Osteoblast (primary cell): ENCODE measurements at regions not wholly inside any gene's neighbourhood (a gene's known extent, or its start where the extent isn't known, plus 50 kb on each side); places are given as distances from the start of the nearest gene placed in this dataset.

ENCODE experiments used
- DNase-seq: peaks from one replicate; pipeline ENCODE4 v3.0.0; 2011; ENCODE audit warnings: low spot score, mixed read lengths; ENCODE audit not compliant: insufficient read length; ENCODE audit errors: missing footprints
- H2AFZ ChIP-seq: 2 replicates; pipeline ENCODE4 v1.6.0; 2011; ENCODE audit warnings: mild to moderate bottlenecking, low read length
- H3K27ac ChIP-seq: 2 replicates; pipeline ENCODE4 v1.5.1; 2011; ENCODE audit warnings: mild to moderate bottlenecking, low read depth, low read length, moderate library complexity
- H3K27me3 ChIP-seq: 2 replicates; pipeline ENCODE4 v1.6.0; 2012; ENCODE audit warnings: mild to moderate bottlenecking, control low read depth, inconsistent platforms, low read length, moderate library complexity; ENCODE audit not compliant: insufficient read depth
- H3K36me3 ChIP-seq: 2 replicates; pipeline ENCODE4 v1.5.1; 2011; ENCODE audit warnings: mild to moderate bottlenecking, low read length, control low read depth, moderate library complexity; ENCODE audit not compliant: insufficient read depth
- H3K4me1 ChIP-seq: 2 replicates; pipeline ENCODE4 v1.5.1; 2011; ENCODE audit warnings: mild to moderate bottlenecking, low read length, control low read depth, moderate library complexity; ENCODE audit not compliant: insufficient read depth
- H3K4me2 ChIP-seq: 2 replicates; pipeline ENCODE4 v1.6.0; 2011; ENCODE audit warnings: mild to moderate bottlenecking, low read length; ENCODE audit not compliant: insufficient read depth
- H3K4me3 ChIP-seq: fragments of 200-600 bp; sonication (generic); 3 replicates; pipeline ENCODE4 v1.5.1; 2012; ENCODE audit warnings: mild to moderate bottlenecking, low read length, inconsistent platforms; ENCODE audit not compliant: insufficient read depth
- H3K79me2 ChIP-seq: 2 replicates; pipeline ENCODE4 v1.6.0; 2012; ENCODE audit warnings: mild to moderate bottlenecking, low read length, control low read depth, inconsistent platforms; ENCODE audit not compliant: insufficient read depth
- H3K9me3 ChIP-seq: 2 replicates; pipeline ENCODE4 v1.5.1; 2011; ENCODE audit warnings: low read depth, low read length, control low read depth
- H4K20me1 ChIP-seq: 2 replicates; pipeline ENCODE4 v1.6.0; 2012; ENCODE audit warnings: mild to moderate bottlenecking, low read length, control low read depth; ENCODE audit not compliant: insufficient read depth
- TF ChIP-seq, protein P1 (sequence below): IDR thresholded peaks from 2 replicates; pipeline ENCODE4 v1.5.1; 2011; ENCODE audit warnings: mild to moderate bottlenecking, low read depth, low read length, moderate library complexity; ENCODE audit errors: extremely low read depth

DNA sequence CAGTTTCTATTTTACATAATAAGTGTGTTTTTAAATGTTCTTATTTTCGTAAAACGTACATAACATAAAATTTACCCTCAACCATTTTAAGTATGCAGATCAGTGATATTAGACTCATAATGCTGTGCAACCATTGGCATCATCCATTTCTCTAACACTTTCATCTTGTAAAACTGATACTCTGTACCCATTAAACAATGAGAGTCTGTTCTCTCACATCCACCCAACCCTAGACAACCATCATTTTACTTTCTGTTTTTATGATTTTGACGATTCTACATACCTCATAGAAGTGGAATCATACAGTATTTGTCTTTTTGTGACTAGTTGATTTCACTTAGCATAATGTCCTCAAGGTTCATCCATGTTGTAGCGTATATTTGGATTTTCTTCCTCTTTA, 140.4 kb downstream of the TINAG start:
- Histone ChIP-seq H3K36me3 (no peaks in the 10 kb centered on the region), H3K4me3 (no peak overlapping the region), H3K27ac (no peak overlapping the region), H3K27me3 (no peaks in the 10 kb centered on the region), H3K4me1 (no peaks in the 10 kb centered on the region), H2AFZ (no peak overlapping the region), H3K9me3 (no peaks in the 10 kb centered on the region), H3K79me2 (no peaks in the 10 kb centered on the region), H3K4me2 (no peak overlapping the region), H4K20me1 (no peaks in the 10 kb centered on the region)
- TF ChIP-seq, protein P1, sequence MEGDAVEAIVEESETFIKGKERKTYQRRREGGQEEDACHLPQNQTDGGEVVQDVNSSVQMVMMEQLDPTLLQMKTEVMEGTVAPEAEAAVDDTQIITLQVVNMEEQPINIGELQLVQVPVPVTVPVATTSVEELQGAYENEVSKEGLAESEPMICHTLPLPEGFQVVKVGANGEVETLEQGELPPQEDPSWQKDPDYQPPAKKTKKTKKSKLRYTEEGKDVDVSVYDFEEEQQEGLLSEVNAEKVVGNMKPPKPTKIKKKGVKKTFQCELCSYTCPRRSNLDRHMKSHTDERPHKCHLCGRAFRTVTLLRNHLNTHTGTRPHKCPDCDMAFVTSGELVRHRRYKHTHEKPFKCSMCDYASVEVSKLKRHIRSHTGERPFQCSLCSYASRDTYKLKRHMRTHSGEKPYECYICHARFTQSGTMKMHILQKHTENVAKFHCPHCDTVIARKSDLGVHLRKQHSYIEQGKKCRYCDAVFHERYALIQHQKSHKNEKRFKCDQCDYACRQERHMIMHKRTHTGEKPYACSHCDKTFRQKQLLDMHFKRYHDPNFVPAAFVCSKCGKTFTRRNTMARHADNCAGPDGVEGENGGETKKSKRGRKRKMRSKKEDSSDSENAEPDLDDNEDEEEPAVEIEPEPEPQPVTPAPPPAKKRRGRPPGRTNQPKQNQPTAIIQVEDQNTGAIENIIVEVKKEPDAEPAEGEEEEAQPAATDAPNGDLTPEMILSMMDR, result no peak
- DNase-seq, result no peak

DNA sequence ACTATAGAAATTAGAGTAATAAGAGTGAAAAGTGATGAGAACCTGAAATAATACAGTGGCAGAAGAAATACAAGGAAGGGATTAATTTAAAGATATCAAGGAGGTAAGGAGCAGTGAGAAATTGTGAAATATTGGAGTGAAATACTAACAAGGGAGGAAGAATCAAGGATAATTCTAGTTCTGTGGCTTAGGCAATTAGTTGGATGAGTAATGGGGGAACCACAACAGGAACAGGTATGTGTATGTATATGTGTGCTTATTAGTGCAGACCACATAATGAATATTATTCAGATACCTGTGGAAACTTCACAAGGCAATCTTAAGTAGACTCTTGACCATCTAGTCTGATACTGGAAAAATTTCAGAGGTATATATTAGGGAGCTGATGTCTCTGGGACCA, 143.3 kb downstream of the TINAG start:
- Histone ChIP-seq H3K9me3 (no peaks in the 10 kb centered on the region), H4K20me1 (no peaks in the 10 kb centered on the region), H3K27me3 (no peaks in the 10 kb centered on the region), H2AFZ (no peak overlapping the region), H3K27ac (no peak overlapping the region), H3K79me2 (no peaks in the 10 kb centered on the region), H3K4me1 (no peaks in the 10 kb centered on the region), H3K36me3 (no peaks in the 10 kb centered on the region), H3K4me3 (no peak overlapping the region), H3K4me2 (no peak overlapping the region)
- TF ChIP-seq, protein P1, result no peak
- DNase-seq, result no peak

DNA sequence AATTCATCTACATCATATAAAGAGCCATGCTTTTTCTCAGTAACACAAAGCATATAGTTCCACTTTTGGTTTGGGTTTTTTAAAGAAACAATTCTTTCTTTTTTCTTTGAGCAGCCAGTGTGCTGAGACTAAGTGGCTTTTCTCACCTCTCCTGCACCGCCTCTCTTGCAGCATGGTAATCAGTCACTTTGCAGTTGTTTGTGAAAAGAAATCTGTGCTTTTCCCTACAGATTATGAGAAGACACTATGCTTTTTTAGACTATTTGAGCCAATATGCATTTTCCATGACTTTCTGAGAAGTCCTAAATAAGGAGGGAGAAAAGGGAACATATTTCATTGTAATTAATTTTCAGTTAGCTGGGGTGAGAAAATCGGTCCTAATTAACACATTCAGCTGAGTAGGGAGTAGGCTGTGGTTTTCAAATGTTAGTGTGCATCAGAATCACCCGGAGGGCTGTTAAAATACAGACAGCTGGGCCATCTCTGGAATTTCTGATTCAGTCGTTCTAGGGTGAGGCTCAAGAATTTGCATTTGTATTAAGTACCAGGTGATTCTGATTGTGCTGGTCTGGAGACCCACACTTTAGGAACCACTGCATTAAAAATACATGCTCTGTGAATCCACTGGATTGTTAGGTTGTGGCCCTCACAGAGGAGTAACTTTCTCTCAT, 155.2 kb downstream of the TINAG start:
- Histone ChIP-seq H3K9me3 (no peaks in the 10 kb centered on the region), H3K27me3 (no peaks in the 10 kb centered on the region), H3K4me2 (no peak overlapping the region), H2AFZ (no peak overlapping the region), H3K79me2 (no peaks in the 10 kb centered on the region), H3K36me3 (no peaks in the 10 kb centered on the region), H4K20me1 (no peaks in the 10 kb centered on the region), H3K4me1 (no peaks in the 10 kb centered on the region), H3K4me3 (no peak overlapping the region), H3K27ac (no peak overlapping the region)
- no peak for DNase-seq
- TF ChIP-seq, protein P1, result no peak

DNA sequence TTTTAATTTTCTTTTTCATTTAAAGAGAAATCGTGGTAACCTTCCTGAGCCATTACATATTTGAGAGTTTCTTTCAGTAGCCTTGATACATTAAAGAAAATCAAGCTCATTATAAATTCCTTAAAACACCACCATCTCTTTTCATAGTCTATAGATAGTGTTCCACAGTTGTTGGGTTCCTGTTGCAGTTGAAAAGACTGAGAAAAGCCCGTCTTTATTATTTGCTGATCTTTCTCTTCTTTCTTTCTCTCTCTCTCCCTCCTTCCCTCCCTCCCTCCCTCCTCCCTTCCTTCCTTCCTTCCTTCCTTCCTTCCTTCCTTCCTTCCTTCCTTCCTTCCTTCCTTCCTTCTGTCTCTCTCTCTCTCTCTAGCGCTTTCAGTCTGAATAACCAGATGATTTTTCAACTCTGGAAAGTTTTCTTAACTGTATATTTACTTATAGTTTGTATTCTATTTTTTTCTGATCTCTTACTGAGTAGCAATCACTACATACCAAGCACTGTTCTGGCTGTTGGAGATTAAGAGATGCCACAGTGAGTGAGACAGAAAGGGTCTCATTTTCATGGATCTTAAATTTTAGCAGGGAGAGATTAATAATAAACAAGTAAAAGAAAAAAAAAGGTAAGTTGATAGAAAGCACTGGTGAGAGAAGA, 157.5 kb downstream of the TINAG start:
- Histone ChIP-seq H3K79me2 (no peaks in the 10 kb centered on the region), H3K4me2 (no peak overlapping the region), H3K27me3 (no peaks in the 10 kb centered on the region), H2AFZ (no peak overlapping the region), H4K20me1 (no peaks in the 10 kb centered on the region), H3K4me3 (no peak overlapping the region), H3K36me3 (no peaks in the 10 kb centered on the region), H3K9me3 (no peaks in the 10 kb centered on the region), H3K27ac (no peak overlapping the region), H3K4me1 (no peaks in the 10 kb centered on the region)
- TF ChIP-seq, protein P1, result no peak
- DNase-seq, result no peak
